RWPE1 (cell line): ENCODE measurements at regions not wholly inside any gene's neighbourhood (a gene's known extent, or its start where the extent isn't known, plus 50 kb on each side); places are given as distances from the start of the nearest gene placed in this dataset.

Source experiments
- CTCF ChIA-PET: fragments of 350-600 bp; sonication (Branson Sonifier 250); formaldehyde crosslinking; extraction: SDS; loops from one replicate; lab custom pipeline; 2021; lab: Yijun Ruan, JAX
- POLR2A ChIA-PET: fragments of 400-600 bp; formaldehyde crosslinking; extraction: SDS; loops from one replicate; lab custom pipeline; 2020; ENCODE audit warnings: antibody characterized with exemption; ENCODE audit not compliant: low non-redundant PET; lab: Yijun Ruan, JAX
- DNase-seq: peaks from one replicate; pipeline ENCODE4 v3.0.0; 2012; ENCODE audit warnings: low spot score
- H3K27ac ChIP-seq: fragments of 450-650 bp; 2 replicates; pipeline ENCODE4 v1.5.1; 2017
- CTCF ChIP-seq: fragments of 450-650 bp; conservative IDR thresholded peaks from 2 replicates; pipeline ENCODE4 v1.5.1; 2017; ENCODE audit warnings: low read depth, mild to moderate bottlenecking

- TF ChIP-seq CTCF, result no peak
- peak; percentile 13 for DNase-seq
- POLR2A ChIA-PET, result no interaction called here
Observed at GRCh38 chr2:81551040-81551634, 1246.6 kb upstream of the LRRTM1 start.

GRCh38 chr2:81550277-81550676, 1245.7 kb upstream of the LRRTM1 start:
- no peak for TF ChIP-seq CTCF
- DNase-seq, result no peak
- POLR2A ChIA-PET, result no interaction called here
- CTCF ChIA-PET, result interaction anchor here (0.6 kb wide), 1 partner anchor 132 kb away, joined by 3 read pairs; no protein-coding TSS in a partner anchor
- no peak overlapping the region for H3K27ac ChIP-seq

More at GRCh38 chr2:81551040-81551634, 1246.6 kb upstream of the LRRTM1 start:
- no peak overlapping the region for H3K27ac ChIP-seq
- CTCF ChIA-PET, result no interaction called here

GRCh38 chr2:81549646-81550045, 1245.1 kb upstream of the LRRTM1 start:
- ChIA-PET CTCF (no interaction called here), POLR2A (no interaction called here)
- no peak overlapping the region for H3K27ac ChIP-seq
- TF ChIP-seq CTCF, result no peak
- DNase-seq, result no peak

GRCh38 chr2:81545626-81546025, 1241.1 kb upstream of the LRRTM1 start:
- ChIA-PET CTCF (no interaction called here), POLR2A (no interaction called here)
- peak; percentile 19 for DNase-seq
- no peak for TF ChIP-seq CTCF
- H3K27ac ChIP-seq, result no peak overlapping the region

GRCh38 chr2:81542119-81542518, 1237.6 kb upstream of the LRRTM1 start:
- ChIA-PET CTCF (no interaction called here), POLR2A (no interaction called here)
- no peak overlapping the region for H3K27ac ChIP-seq
- DNase-seq, result peak; percentile 13
- no peak for TF ChIP-seq CTCF

GRCh38 chr2:81529944-81530343, 1225.4 kb upstream of the LRRTM1 start:
- no peak overlapping the region for H3K27ac ChIP-seq
- CTCF ChIA-PET, result interaction anchor here (0.6 to 0.7 kb wide), 2 partner anchors 8 to 1456 kb away, joined by 3 to 4 read pairs; no protein-coding TSS in a partner anchor
- DNase-seq, result no peak
- POLR2A ChIA-PET, result no interaction called here
- no peak for TF ChIP-seq CTCF
